Retinal pigment epithelial cell (primary cell): ENCODE measurements at regions not wholly inside any gene's neighbourhood (a gene's known extent, or its start where the extent isn't known, plus 50 kb on each side); places are given as distances from the start of the nearest gene placed in this dataset.

Experiments
- DNase-seq: peaks from one replicate; pipeline ENCODE4 v3.0.0-alpha.2; 2010; ENCODE audit warnings: low read depth
- H3K4me3 ChIP-seq: 2 replicates; pipeline ENCODE4 v1.5.1; 2011; ENCODE audit warnings: mild to moderate bottlenecking, low read length, control low read depth, moderate library complexity
- CTCF ChIP-seq: conservative IDR thresholded peaks from 2 replicates; pipeline ENCODE4 v1.5.1; 2011; ENCODE audit warnings: low read depth, low read length, control low read depth, inconsistent platforms

- H3K4me3 ChIP-seq = no peak overlapping the region
- TF ChIP-seq CTCF = peak; percentile 19
- no peak for DNase-seq
Observed at GRCh38 chr7:116340943-116341907, 130.9 kb downstream of the TES start.

GRCh38 chr7:116342125-116342524, 131.8 kb downstream of the TES start:
- TF ChIP-seq CTCF = no peak

GRCh38 chr7:116347151-116347832, 137.0 kb downstream of the TES start:
- no peak overlapping the region for H3K4me3 ChIP-seq
- no peak for DNase-seq
- no peak for TF ChIP-seq CTCF

More at GRCh38 chr7:116342125-116342524, 131.8 kb downstream of the TES start:
- DNase-seq = no peak
- no peak overlapping the region for H3K4me3 ChIP-seq

GRCh38 chr7:116348346-116348745, 138.0 kb downstream of the TES start:
- no peak for DNase-seq
- no peak for TF ChIP-seq CTCF
- no peak overlapping the region for H3K4me3 ChIP-seq

- TF ChIP-seq CTCF = no peak
- no peak overlapping the region for H3K4me3 ChIP-seq
- no peak for DNase-seq
Observed at GRCh38 chr7:116351966-116352365, 141.6 kb downstream of the TES start.

GRCh38 chr7:116353647-116354046, 143.3 kb downstream of the TES start:
- no peak for DNase-seq
- H3K4me3 ChIP-seq = no peak overlapping the region
- TF ChIP-seq CTCF = no peak

- H3K4me3 ChIP-seq = no peak overlapping the region
- peak; percentile 58 for DNase-seq
- peak; percentile 8 for TF ChIP-seq CTCF
Observed at GRCh38 chr7:116354171-116354545, 143.8 kb downstream of the TES start.
